ENCODE measurements at regions not wholly inside any gene's neighbourhood (a gene's known extent, or its start where the extent isn't known, plus 50 kb on each side); places are given as distances from the start of the nearest gene placed in this dataset.

DNA sequence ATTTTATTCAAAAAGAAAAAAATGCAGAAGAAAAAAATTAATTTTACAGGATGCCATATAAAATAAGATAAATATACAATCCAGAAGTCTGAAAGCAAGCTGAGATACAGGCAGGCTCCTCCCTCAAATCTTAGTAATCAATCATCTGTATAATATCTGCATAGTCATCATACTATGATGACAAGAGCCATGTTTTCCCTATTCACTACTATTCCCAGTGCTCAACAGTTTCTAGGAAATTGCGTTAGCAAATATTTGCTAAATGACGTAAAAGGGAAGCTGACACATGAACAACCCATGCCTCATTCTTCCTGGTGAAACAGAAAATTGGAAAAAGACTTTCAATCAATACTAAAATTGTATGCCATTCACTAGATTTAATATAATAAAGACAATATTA lies 793.2 kb downstream of the SUCLG1 start:
- TF ChIP-seq EZH2phosphoT487 (IDR thresholded peaks at IDR 0.05; ENCODE audit: insufficient read depth, low read depth): 0 out of 2 replicates have a peak, but pooled peaks have one; percentile 58
- TF ChIP-seq EZH2 (IDR thresholded peaks at IDR 0.05; ENCODE audit: insufficient read depth, poor library complexity, severe bottlenecking): no peak
- H3K9ac ChIP-seq: no peak overlapping the region
- H3K9me3 ChIP-seq (ENCODE audit: low read depth): no peaks in the 10 kb centered on the region
- H3K4me2 ChIP-seq (ENCODE audit: unreplicated experiment): no peak overlapping the region
- WGBS, 2 experiments (ENCODE audit: low coverage in 1 of 2, low lambda C conversion rate in 2 of 2, missing lambda C conversion rate in 2 of 2): 0 to 3% methylated on average over 2 of the region's 2 CpGs
- H4K20me1 ChIP-seq (ENCODE audit: insufficient read depth): no peaks in the 10 kb centered on the region
- H3F3A ChIP-seq (ENCODE audit: insufficient read depth): no peaks in the 10 kb centered on the region
- no peaks in the 10 kb centered on the region for H3K36me3 ChIP-seq (ENCODE audit: low read depth)
- H3K4me1 ChIP-seq (ENCODE audit: insufficient read depth): 0 out of 2 replicates have a peak, but pooled peaks cover 3% of the 10 kb centered on the region
- no peak overlapping the region for H2AFZ ChIP-seq
- no peaks in the 10 kb centered on the region for H3K9me2 ChIP-seq (ENCODE audit: insufficient read depth)
- in situ Hi-C loops (cut with MboI): no loop called here
- peak; percentile 80 for DNase-seq
- no peak overlapping the region for H3K4me3 ChIP-seq
- no peaks in the 10 kb centered on the region for H3K79me2 ChIP-seq (ENCODE audit: insufficient read depth)
- H3K27ac ChIP-seq: no peak overlapping the region
- no peaks in the 10 kb centered on the region for H3K27me3 ChIP-seq (replicated peaks; ENCODE audit: insufficient read depth)

GRCh38 chr2:83665154-83665553 lies 793.9 kb downstream of the SUCLG1 start:
- no peaks in the 10 kb centered on the region for H3F3A ChIP-seq (ENCODE audit: insufficient read depth)
- in situ Hi-C loops (cut with MboI): no loop called here
- TF ChIP-seq EZH2 (IDR thresholded peaks at IDR 0.05; ENCODE audit: insufficient read depth, poor library complexity, severe bottlenecking) (no peak), EZH2phosphoT487 (IDR thresholded peaks at IDR 0.05; ENCODE audit: insufficient read depth, low read depth) (no peak)
- no peak overlapping the region for H3K4me3 ChIP-seq
- no peaks in the 10 kb centered on the region for H3K9me3 ChIP-seq (ENCODE audit: low read depth)
- no peak overlapping the region for H2AFZ ChIP-seq
- no peak overlapping the region for H3K9ac ChIP-seq
- WGBS, 2 experiments (ENCODE audit: low coverage in 1 of 2, low lambda C conversion rate in 2 of 2, missing lambda C conversion rate in 2 of 2): 88 to 92% methylated on average over 1 of the region's 1 CpG
- no peak overlapping the region for H3K4me2 ChIP-seq (ENCODE audit: unreplicated experiment)
- H3K4me1 ChIP-seq (ENCODE audit: insufficient read depth): 0 out of 2 replicates have a peak, but pooled peaks cover 3% of the 10 kb centered on the region
- no peaks in the 10 kb centered on the region for H3K36me3 ChIP-seq (ENCODE audit: low read depth)
- H3K79me2 ChIP-seq (ENCODE audit: insufficient read depth): no peaks in the 10 kb centered on the region
- no peaks in the 10 kb centered on the region for H4K20me1 ChIP-seq (ENCODE audit: insufficient read depth)
- H3K27me3 ChIP-seq (replicated peaks; ENCODE audit: insufficient read depth): no peaks in the 10 kb centered on the region
- no peaks in the 10 kb centered on the region for H3K9me2 ChIP-seq (ENCODE audit: insufficient read depth)
- H3K27ac ChIP-seq: no peak overlapping the region
- no peak for DNase-seq

- TF ChIP-seq EZH2 (IDR thresholded peaks at IDR 0.05; ENCODE audit: insufficient read depth, poor library complexity, severe bottlenecking) (no peak), EZH2phosphoT487 (IDR thresholded peaks at IDR 0.05; ENCODE audit: insufficient read depth, low read depth) (no peak)
- Histone ChIP-seq H3K27me3 (replicated peaks; ENCODE audit: insufficient read depth) (no peaks in the 10 kb centered on the region), H3F3A (ENCODE audit: insufficient read depth) (no peaks in the 10 kb centered on the region), H3K4me3 (no peak overlapping the region), H3K9me3 (ENCODE audit: low read depth) (no peaks in the 10 kb centered on the region), H3K4me2 (ENCODE audit: unreplicated experiment) (no peak overlapping the region), H2AFZ (no peak overlapping the region), H3K4me1 (ENCODE audit: insufficient read depth) (0 out of 2 replicates have a peak, but pooled peaks cover 3% of the 10 kb centered on the region), H3K9ac (no peak overlapping the region), H3K27ac (no peak overlapping the region), H4K20me1 (ENCODE audit: insufficient read depth) (no peaks in the 10 kb centered on the region), H3K79me2 (ENCODE audit: insufficient read depth) (no peaks in the 10 kb centered on the region), H3K9me2 (ENCODE audit: insufficient read depth) (no peaks in the 10 kb centered on the region), H3K36me3 (ENCODE audit: low read depth) (no peaks in the 10 kb centered on the region)
- WGBS, 2 experiments (ENCODE audit: low coverage in 1 of 2, low lambda C conversion rate in 2 of 2, missing lambda C conversion rate in 2 of 2): 43 to 52% methylated on average over 1 of the region's 1 CpG
- in situ Hi-C loops (cut with MboI): no loop called here
- DNase-seq: no peak
These were observed 797.4 kb downstream of the SUCLG1 start for GRCh38 chr2:83661711-83662110.

DNA sequence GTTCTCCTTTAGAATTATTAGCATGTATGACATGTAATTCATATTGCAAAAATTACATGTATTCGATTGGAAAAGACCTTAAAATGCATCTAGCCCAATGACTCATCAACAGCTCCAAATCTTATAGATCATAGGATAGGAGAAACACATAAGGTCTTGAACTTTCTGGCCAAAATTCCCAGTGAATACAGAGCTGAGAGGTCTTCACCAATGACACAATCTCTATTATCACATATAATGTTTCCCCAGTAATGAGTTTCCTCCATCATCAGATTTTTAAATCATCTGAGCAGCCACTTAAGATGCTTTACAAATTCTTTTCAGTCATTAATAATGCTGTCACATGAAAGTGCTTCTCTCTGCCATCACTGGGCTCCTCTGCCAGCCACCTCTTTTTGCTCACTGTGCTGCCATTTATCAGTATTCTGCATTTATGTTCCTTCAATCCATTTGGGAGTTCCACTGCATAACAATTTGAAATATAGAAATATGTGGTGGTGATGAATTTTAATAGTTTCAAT lies 804.9 kb downstream of the SUCLG1 start:
- no peaks in the 10 kb centered on the region for H3K27me3 ChIP-seq (replicated peaks; ENCODE audit: insufficient read depth)
- in situ Hi-C loops (cut with MboI): no loop called here
- H3K36me3 ChIP-seq (ENCODE audit: low read depth): no peaks in the 10 kb centered on the region
- peaks cover 6% of the 10 kb centered on the region; the same call in 1 of the 2 replicates for H3K4me1 ChIP-seq (ENCODE audit: insufficient read depth)
- DNase-seq: no peak
- no peaks in the 10 kb centered on the region for H3K79me2 ChIP-seq (ENCODE audit: insufficient read depth)
- no peaks in the 10 kb centered on the region for H3F3A ChIP-seq (ENCODE audit: insufficient read depth)
- H3K9me2 ChIP-seq (ENCODE audit: insufficient read depth): no peaks in the 10 kb centered on the region
- no peak overlapping the region for H2AFZ ChIP-seq
- H4K20me1 ChIP-seq (ENCODE audit: insufficient read depth): no peaks in the 10 kb centered on the region
- H3K4me3 ChIP-seq: no peak overlapping the region
- H3K4me2 ChIP-seq (ENCODE audit: unreplicated experiment): no peak overlapping the region
- H3K27ac ChIP-seq: no peak overlapping the region
- WGBS, 2 experiments (ENCODE audit: low coverage in 1 of 2, low lambda C conversion rate in 2 of 2, missing lambda C conversion rate in 2 of 2): 45 to 61% methylated on average over 1 of the region's 1 CpG
- TF ChIP-seq EZH2phosphoT487 (IDR thresholded peaks at IDR 0.05; ENCODE audit: insufficient read depth, low read depth) (no peak), EZH2 (IDR thresholded peaks at IDR 0.05; ENCODE audit: insufficient read depth, poor library complexity, severe bottlenecking) (no peak)
- no peak overlapping the region for H3K9ac ChIP-seq
- no peaks in the 10 kb centered on the region for H3K9me3 ChIP-seq (ENCODE audit: low read depth)

Measured in GM23248 (cell line).